NCI-H1694 (cell line): ENCODE measurements at regions not wholly inside any gene's neighbourhood (a gene's known extent, or its start where the extent isn't known, plus 50 kb on each side); places are given as distances from the start of the nearest gene placed in this dataset.
A peak's percentile ranks its signal among the peaks of the same experiment; 100 is the strongest.

ENCODE experiments used
- DNase-seq: peaks from one replicate; lab custom pipeline; 2025; lab: John Stamatoyannopoulos, UW

DNA sequence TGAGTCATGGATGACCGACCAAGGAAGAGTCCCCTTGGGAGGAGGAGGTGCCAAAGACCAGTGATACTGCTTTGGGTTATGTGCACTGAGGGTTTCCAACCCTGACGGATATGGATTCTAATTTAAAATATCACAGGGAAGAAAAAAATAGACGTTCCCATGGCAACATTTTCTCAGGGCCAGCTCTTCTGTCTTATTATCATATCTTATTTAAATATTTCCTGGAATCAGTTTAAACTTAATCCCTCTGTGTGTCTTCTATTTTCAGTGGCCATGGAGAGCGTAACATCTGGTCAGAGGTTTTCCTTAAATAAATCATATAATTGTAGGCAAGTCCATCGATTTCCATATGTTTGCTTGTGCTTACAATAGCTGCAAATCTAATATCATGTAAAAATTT lies 205.4 kb upstream of the FMN2 start:
- DNase-seq: no peak

DNA sequence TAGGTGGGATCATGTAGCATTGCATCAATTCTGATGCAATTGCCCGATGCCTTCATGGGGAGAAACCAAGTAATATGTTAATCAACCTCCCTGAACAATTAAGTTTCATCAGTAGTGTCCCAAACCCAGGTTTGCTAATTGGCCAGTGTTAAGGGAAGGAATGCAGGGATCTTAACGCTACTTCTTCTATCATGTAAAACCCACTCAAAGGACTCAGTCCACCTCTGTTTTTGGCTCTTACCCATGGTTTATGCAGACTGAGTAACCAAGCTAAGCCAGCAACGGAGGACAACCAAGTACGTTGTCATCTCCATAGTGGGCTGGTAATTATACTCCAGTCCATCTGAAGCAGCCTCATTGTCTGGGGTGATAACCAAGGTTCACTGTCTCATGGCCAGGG lies 203.0 kb upstream of the FMN2 start:
- no peak for DNase-seq

DNA sequence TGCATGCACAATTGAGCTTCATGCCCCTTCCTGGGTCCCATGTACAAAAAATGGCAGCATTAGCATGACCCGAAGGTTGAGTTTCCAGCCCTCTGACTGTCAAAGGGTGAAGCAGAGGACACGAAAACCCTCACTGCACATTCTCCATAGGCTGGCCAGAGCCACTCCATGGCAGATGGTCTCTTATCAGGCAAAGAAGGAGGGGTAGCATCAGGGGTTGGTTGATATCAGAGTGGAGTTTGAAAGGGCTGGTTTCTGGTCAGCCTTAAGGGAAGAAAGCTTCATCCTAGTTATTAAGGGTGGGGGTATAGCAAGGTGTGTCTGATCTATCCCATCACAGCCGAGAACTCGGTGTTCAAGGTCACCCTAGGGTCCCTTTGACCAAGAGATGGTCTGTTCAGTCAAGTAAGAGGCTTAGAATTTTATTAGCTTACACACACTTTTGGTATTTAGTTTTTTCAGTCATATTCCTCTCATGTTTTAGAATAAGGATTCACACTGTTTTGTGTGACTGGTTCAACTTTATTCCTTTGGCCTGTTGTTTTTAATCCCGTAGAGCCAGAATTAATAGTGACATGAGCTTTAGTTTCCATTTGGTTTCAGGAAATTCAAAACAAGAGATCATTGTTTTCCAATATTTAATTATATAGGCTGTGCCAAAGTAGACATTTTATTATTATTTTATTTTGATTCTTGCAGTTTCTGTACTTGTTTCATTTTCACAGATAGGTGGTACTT lies 199.9 kb upstream of the FMN2 start:
- no peak for DNase-seq

DNA sequence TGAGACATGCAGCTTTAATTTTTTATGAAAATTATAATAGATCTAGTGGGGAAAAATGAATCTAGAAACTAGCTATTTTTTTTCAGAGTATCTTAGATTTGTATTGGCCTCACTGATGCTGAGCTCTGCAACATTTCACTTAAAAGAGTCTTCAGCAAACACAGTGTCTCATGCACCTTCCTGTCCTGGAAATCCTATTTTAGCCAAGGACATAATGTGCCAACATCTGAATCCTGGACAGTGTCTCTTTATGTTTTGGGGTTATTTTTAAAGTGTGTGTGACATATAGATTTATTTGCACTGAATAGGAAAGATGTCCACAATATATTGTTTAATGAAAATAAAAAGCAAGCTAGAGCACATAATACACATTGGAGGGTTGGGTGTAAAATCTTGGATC lies 199.1 kb upstream of the FMN2 start:
- no peak for DNase-seq

DNA sequence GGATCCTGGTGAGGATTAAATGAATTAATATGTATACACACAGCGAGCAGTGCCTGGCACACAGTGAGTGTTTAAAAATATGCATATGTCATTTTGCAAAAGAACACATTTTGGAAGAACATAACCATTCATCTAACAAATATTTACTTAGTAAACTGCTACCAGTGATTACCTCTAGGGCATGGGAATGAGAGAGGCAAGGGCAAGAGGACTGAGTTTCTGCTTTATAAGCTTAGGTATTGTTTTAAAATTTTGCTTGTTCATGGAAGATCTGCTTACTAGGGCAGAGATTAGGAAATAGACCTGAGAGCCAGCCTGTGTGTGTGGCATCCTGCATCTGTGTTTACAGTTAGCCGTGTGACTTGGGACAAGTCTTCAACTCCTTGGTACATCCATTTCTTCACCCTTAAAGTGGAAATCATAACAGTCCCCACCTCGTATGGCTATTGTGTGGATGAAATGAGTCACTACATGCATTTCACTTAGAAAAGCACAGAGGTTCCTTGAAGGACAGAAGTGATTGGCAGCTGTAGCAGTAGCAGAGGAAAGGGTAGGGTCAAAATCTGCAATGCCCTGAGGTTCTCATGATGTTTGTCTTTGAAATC lies 198.5 kb upstream of the FMN2 start:
- DNase-seq: no peak

DNA sequence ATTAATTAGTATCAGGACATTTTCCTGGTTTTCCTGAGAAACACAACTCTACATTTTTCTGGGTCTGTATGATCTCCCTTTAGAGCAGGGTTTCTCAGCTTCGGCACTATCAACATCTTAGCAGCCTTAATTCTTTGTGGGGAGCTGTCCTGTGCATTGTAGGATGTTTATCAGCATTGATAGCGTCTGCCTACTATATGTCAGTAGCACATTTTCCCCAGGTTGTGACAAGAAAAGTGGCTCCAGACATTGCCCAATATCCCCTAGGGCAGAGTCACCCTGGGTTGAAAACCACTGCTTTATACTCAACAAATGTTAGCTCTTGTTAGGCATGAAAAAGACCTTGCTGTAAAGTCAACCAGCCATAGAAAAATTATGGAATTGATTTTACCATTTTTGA lies 195.1 kb upstream of the FMN2 start:
- no peak for DNase-seq

GRCh38 chr1:239896980-239897379 lies 194.7 kb upstream of the FMN2 start:
- DNase-seq: no peak

GRCh38 chr1:239897458-239897857 lies 194.2 kb upstream of the FMN2 start:
- no peak for DNase-seq

DNA sequence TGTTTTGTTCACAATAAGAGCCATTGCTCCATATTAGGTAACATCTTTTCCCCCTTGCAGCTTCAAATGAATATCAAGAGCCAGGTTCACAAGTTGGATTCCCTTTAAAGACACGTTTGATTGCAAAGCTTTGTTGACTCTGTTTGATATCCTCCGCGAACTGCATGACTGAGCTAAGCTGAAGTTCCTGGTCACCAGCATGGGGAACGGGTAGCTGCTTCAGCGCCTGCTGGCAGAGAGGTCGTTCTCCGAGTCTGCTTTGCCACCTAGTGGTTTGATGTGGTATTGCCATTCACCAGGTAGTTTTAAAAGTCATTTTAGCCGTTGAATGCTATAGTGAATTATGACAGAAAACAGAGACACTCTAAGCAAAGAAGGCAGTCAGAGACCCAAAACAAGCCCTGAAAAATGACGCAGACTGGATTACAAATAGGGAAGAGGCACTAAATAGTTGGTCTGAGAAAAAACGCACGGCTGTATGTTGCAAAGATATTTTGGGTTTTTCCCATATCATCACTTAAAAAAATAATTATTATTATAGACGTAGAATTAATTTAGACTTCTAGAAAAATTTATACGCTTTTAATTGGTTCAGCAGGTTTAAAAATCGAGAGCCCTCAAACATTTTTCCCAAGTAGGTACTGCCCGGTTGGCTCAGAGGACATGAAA lies 193.5 kb upstream of the FMN2 start:
- peak; percentile 75 for DNase-seq

DNA sequence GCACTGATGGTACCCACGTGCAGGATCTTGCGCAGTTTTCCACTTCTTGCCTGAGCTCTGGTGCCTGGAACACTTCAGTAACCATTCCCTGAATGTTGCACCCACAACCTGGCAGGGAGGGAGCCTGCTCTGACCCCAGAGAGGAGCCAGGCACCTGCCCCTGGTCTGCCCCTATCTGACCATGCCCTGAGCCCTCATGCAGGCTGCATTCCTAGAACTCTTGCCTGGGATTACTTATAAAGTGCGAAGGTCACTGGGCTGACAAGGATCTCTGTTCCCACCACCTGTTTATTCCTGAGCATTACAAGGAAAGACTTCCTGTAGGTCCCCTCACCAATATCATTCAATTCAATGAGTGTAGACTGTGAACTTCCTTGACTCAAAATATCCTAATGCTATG lies 191.9 kb upstream of the FMN2 start:
- no peak for DNase-seq

DNA sequence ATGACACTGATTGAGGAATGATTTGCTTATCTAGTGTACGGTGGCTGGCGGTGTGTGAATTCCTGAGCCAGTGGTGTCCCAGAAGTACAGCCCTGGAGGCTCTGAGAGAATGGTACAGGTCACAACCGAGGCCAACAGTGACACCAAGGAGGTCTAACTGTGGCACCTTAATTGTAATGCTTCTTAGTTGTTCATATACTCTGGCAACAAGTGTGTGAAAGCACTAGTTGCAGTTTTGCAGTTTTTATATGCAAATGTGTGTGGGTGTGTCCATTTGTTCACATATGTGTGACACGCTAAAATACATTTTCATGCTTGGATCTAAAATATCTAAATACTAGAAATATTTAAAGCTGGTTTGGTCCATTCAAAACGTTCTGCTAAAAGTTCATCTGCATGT lies 185.3 kb upstream of the FMN2 start:
- DNase-seq: no peak

DNA sequence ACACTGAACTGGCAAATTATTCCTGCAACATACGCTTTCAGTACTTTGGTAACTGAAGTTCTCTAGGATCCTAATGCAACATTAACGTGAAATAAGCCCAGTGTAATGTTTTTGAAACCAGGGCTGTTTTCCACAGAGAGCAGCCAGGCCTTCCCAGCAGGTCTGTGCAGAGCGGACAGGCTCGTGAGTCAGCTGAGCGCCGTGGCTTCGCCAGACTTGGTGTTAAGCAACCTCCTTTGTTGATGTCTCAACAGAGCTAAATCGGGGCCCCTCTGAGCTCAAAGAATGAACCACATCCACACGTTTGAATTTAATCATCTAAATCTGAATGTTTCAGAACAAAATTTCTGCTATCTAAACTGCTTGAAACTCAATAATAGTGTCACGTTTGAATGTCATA lies 181.8 kb upstream of the FMN2 start:
- no peak for DNase-seq

GRCh38 chr1:239912471-239912870 lies 179.2 kb upstream of the FMN2 start:
- DNase-seq: no peak

GRCh38 chr1:239913141-239913585 lies 178.5 kb upstream of the FMN2 start:
- DNase-seq: no peak

DNA sequence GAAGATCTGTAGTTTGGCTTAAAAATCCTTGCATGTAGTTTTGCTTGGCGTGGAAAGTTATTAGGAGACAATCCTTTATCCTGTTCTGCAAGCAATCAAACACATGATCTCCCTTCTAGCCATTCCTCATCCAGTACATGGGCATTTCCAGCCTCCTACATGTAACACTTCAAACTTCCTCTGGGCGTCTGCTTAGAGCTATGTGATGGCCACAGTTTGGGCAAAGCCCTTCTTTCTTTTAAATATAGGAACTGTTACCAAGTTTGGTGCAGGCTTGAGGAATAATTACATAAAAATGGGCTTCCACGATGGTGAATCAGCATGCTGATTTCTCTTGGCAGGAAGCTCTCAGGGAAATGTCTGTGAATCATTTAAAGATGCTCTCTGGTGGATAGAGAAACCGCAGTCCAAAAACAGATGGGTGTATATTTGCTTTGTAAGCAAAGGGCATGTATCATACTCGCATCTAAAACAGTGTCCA lies 176.9 kb upstream of the FMN2 start:
- DNase-seq: no peak

DNA sequence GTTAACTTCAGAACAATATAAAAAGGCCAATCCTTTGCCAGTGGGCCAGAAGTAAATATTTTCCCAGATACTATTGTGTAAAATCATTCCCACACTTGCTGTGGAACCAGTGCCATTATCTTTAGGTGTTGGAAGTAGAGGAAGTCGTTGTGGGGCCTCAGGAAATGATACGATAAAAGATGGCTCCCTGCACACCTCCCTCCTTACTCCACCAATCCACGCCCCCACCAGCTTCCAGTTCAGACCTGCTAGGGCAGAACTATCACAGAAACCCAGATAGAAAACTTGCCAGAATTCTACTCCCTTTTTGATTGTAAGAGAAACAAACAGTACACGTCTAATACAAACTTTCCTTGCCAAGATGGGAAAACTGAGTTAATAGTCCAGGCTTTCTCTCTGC lies 173.0 kb upstream of the FMN2 start:
- DNase-seq: no peak

- DNase-seq: no peak
These were observed 171.5 kb upstream of the FMN2 start for GRCh38 chr1:239920214-239920613.

DNA sequence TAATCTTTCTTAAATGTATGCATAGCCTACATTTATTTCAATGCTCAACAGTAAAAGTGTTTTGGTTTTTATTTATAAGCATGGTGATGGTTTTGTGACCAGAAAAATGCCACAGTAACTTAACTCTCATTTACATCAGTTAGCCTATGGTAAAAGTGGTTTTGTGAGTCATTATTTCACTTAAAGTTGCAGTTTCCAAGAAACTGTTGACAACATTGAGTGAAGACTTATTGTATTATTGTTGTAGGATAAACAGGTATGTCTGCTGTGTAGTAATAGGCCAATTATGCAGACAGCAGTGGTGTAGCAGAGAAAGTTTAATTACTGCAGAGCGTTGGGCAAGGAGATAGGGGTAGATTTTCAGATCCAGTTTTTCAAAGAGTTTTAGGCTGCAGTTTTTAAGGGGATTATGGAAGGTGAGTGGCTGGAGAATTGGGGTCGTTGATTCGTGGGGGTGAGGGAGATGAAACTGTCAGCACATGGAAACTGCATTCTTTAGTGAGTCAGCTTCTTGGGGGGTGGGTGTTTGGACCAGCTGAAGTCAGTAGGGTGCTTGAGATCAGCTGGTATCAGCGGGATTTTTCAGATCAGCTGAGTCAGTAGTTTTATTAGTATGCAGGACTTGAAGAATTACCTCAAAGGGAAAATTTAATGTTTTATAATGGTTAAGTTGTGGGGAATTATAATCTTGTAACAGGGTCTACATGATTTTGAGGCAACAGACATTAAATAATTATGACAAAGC lies 168.7 kb upstream of the FMN2 start:
- no peak for DNase-seq

DNA sequence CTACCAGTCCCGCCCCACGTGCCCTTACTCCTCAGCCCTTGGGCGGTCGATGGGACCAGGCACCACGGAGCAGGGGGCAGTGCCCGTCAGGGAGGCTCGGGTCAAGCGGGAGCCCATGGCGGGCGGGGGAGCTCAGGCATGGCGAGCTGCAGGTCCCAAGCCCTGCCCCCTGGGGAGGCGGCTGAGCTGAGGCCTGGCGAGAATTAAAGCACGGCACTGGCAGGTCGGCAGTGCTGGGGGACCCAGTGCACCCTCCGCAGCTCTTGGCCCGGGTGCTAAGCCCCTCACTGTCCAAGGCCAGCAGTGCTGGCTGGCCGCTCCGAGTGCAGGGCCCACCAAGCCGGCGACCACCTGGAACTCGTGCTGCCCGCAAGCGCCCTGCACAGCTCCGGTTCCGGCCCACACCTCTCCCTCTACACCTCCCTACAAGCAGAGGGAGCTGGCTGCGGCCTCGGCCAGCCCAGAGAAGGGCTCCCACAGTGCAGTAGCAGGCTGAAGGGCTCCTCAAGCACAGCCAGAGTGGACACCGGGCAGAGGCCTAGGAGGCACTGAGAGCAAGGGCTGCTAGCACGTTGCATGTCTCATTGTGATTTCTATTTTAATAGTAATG lies 166.8 kb upstream of the FMN2 start:
- no peak for DNase-seq

DNA sequence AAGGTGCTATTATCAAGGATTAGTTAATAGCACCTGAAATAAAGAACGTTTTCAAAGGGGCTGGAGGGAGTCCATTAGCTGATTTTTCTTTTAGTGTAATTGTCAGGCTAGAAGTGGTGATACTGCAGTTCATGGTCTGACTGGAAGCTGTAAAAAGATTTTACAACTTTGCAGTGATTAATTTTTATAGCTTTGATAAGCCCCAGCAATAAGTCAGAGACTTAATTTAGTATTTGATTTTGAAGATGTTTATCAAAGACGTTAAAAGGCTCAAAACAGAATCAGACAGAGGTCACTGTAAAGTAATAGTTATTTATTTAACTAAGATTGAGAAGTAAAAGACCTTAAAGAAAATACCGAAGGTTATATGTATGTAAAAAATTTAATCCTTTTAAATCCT lies 165.5 kb upstream of the FMN2 start:
- no peak for DNase-seq

- DNase-seq: no peak
These were observed 162.4 kb upstream of the FMN2 start for GRCh38 chr1:239929317-239929716.

- DNase-seq: no peak
These were observed 160.9 kb upstream of the FMN2 start for GRCh38 chr1:239930686-239931262.
